ENCODE measurements at regions not wholly inside any gene's neighbourhood (a gene's known extent, or its start where the extent isn't known, plus 50 kb on each side); places are given as distances from the start of the nearest gene placed in this dataset.

DNA sequence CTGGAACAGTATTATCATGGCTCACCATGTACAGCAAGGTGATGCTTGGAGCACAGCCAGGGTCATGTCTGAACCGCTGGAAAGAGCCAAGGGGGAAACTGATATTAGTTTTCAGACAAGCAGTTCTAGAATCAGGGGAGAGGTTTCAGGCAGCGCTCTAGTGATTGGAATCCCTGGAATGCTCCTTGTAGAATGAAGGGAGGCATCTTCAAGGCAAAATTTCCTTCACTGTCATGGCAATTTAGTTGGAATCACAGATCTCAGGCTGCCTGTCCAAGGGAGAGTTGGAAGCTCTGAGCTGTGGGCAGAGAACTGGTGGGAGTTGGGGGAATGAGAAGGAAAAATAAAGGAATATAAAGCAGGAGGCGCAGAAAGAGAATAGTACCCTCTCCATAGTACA is 737.1 kb downstream of the PTPRU start:
- DNase-seq: no peak

DNA sequence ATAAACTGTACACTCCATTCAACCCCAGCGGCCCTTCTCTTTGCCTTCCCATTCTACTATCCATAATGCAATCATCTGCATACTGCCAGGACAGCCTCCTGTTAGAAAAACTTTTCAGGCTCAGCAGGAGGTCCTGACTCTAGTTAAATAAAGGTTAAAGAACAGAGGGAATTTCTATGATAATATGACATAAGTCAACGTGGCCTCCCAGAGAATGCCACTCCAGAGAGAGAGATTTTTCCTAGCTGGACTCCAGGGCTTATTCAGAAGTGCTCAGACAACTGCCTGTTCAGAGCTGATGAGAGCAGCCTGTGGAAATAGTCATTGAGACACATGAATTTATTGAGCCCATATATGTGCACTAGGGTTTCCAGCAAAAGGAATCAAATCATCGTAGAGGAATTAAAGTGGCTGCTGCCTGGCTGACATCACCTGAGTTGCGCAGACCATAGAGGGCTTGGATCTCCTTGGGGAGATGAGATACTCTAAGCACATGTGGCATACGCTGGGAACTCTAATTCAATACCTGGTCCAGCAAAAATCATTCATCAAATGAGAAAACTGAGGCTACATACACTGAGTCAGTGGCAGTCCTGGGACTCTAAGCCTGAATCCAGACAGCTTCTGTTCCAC is 736.2 kb downstream of the PTPRU start:
- no peak for DNase-seq

DNA sequence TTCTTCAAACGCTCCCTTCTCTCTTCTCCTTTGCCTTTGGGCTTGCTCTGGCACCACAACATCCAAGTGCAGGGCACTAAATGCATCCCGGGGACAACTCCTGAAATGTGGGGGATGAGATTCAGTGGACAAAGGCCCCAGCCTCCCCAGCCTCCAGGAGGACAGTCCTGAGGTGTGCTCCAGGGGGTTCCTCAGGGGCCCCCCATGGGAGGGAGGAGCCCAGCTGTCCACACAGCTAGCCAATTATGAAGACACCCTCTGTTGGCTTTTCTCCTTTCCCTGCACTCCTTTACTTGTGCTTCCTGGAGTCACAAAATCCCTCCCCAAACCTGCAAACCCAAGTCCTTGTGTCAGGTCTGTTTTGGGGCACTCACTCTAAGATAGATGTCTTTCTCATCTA is 735.4 kb downstream of the PTPRU start:
- DNase-seq: no peak

DNA sequence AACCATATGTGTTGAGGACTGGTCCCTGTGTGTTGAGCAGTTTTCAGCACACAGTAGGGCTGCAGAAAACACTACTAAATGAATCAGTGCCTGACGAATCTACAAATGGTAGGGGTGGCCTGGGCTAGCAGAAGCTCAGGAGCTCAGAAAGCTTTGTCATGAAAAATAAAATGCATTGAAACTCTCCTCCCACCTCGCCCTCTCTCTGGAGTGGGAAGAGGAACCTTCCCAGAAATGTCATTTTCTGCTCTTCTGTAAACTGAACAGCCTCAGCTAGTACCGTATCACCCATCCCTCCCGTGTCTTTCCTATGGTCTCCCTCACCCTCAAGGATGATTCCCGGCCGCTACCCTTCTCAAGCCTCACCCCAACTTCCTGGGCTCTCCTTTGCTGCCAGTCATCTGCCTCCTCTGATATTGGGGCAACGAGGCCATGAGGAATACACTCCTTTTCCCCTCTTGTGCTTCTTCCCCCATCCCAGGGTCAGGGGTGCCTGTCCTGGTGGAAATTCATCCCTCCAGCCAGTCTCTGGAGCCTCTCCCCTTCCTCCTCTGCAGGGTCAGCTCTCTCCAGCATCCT is 734.5 kb downstream of the PTPRU start:
- DNase-seq: no peak

DNA sequence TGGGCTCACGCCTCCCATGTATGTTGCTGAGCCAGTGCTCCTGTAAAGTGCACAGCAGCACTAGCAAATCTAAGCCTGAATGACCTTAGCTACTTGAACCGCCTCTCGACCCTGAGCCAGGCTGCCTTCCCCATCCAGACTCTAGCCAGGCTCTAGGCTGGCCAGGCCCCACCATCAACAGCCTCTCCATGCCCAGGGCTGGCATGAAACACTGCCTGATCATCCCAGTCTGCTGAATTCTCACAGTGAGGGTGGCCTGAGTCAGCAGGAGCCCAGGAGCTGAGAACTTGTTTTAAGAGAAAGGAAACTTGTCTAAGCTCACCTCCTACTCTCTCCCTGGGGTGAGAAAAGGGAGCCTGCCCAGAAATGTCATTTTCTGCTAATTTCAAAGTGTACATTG is 733.3 kb downstream of the PTPRU start:
- no peak for DNase-seq

DNA sequence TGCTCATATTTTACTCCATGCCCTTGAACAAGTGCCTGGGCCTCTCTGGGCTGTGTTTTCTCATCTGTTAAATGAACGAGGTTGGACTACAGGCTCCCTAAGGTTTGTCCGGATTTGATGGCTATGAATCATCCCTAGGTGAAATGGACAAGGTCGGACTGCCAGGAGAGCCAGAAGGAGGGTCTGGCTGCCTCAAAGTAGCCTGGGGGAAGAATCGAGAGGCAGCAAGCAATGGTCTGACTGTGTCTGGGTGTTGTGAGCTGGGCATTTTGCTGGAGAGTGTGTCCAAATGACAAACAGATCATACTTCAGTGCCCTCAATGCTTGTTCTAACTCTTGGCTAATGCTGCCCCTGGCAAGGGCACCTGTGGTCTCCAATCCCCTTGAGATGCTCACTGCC is 730.9 kb downstream of the PTPRU start:
- DNase-seq: no peak

DNA sequence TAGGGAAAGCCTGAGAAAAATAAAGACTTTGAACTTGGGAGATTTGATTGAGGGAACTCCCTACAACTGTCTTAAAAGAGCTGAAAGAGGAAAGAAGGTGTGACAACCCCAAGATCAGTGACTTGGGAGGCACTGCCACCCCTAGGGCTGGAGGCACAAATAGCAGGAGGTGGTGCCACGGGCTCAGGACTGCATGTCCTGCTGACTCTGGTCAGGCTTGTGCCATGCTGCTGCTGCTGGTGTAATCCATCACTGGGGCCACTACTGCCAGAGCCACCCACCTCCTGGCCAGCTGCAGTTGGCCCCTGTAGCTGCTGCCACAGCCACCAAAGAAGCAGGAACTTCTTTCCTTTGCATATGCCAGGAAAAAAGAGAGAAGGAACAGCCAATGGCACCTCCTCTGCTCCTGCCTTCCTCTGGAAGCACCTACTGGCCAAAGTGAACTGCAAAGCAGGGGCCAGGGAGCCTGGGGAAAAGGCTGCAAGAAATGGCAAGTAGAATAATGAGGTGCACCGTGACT is 730.3 kb downstream of the PTPRU start:
- no peak for DNase-seq

DNA sequence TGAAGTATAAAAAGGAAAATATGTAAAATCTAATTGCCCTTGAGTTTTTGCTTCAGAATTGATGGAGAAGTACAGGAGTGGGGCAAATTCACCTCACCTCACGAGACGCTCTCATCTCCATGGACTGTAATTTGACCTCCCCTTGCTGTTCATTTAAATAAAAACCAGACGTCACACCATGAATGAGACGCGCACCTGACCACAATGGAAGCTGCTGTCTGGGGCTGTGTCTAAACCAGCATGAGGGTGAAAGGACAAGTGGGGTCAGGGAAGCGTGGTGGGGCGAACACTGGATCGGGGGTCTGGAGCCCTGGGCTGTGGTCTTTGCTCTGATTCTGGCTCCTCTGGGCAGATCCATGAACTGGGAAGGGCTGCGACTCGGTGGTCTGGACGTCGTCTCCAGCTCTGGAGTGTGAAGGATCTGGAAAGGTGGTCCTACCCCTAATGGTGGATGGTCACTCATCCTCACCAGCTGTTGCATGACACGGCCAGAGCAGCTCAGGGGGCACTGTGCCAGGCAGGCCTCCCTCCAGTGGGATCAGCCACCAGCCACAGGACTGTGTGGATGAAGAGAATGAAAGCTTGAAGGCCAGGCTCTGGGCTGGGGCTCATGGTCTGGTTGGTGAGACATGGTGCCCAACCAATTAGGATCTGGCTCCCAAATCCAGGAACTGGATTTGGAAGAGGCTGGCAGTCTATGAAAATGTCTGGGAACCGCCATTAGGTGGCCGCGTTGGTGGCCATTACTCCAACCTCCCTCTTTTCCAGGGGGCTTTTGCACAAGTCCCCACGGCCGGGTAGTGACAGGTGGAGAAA is 728.6 kb downstream of the PTPRU start:
- DNase-seq: no peak

DNA sequence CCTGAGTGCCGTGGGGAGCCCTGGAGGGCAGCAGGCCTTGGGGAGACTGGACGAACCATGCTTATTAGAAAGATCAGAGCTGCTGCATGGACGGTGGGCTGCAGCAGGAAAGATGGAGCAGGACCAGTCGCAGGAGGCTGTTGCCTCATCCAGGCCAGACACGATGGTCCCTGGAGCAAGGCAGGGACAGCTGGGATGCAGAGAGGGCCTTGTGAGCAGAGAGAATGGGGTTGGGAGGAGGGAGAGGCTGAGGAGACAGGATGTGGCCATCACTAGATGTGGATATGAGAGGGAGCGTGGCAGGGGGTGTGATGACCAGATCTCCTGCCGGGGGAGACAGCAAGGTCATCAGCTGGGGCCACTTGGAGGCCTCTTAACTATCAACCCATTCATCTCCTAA is 727.6 kb downstream of the PTPRU start:
- DNase-seq: no peak

DNA sequence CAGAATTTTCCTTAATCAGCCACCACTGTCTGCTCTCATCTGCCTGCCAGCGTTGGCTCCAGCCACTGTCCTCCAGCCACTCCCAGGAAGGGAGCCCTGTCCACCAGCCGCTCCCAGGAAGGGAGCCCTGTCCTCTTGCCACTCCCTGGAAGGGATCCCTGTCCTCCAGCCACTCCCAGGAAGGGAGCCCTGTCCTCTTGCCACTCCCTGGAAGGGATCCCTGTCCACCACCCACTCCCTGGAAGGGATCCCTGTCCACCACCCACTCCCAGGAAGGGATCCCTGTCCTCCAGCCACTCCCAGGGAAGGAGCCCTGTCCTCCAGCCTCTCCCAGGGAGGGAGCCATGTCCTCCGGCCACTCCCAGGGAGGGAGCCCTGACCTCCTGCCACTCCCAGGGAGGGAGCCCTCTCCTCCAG is 726.5 kb downstream of the PTPRU start:
- DNase-seq: no peak

DNA sequence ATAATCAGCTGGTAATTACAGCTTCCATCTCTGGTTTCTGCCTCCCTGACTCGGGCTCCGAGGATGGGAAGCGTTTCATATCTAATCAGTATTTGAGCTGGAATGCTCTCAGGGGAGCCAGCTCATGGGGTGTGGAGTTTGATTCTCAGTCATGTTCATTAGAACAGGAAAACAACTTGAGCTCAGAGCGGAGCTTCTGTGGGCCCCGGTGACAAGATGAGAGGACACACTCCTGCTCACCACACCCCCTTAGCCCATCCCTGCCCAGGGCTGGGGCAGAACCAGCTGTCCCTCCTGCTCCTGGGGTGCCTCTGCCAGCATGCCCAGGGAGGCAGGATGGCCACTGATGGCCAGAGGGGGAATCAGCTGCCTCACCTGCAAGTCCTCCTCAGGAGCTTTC is 726.0 kb downstream of the PTPRU start:
- no peak for DNase-seq

DNA sequence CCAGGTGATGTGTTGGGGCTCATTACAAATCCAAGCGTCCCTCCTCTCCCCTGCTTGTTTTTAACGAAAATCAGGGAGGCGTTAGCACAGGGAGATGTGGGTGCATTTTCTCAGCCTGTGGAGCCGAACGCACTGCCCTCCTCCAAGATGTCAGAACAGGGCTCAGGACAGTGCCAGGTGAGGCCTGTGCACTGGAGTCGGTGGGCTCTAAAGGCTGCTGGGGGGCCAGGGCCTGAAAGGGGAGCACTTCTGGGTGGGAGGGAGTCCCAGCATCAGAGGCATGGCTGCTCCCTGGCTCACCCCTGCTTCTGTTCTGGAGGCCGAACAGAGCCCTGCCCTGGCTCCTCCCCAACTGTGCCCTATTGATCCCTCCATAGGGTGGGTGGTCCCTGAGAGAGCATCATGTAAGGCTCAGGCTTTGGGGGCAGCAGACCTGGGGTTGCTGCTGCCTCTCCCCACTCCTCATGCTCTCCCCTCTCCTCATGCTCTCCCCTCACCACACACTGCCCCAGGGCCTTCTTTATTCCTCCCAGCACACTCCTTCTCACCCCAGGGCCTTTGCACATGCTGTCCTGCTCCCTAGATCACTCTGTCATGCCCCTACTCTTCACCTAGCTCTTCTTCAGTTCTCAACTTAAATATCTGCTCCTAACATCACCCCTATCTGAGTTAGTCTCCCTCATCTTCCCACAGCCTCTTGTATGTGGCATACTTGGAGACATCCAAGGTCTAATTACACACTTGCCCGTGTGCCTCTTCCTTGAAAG is 725.2 kb downstream of the PTPRU start:
- DNase-seq: no peak

DNA sequence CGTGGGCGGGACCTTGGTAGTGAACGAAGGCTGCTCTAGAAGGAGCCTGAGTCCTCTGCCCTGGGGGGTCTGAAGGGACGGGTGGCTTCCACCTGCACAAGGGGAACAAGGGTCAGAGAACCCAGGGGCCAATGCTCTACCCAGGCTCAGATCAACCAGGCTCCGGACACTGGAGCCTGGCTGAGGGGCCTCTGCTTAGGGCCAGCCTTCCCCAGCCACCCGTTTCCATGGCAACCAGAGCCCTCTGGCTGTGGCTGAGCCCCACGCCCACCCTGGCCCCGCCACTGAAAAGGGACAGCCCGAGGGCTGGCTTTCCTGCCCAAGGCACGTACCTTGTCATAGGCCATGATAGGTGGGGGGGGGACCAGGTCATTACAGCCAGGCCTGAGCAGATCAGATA is 724.6 kb downstream of the PTPRU start:
- no peak for DNase-seq

DNA sequence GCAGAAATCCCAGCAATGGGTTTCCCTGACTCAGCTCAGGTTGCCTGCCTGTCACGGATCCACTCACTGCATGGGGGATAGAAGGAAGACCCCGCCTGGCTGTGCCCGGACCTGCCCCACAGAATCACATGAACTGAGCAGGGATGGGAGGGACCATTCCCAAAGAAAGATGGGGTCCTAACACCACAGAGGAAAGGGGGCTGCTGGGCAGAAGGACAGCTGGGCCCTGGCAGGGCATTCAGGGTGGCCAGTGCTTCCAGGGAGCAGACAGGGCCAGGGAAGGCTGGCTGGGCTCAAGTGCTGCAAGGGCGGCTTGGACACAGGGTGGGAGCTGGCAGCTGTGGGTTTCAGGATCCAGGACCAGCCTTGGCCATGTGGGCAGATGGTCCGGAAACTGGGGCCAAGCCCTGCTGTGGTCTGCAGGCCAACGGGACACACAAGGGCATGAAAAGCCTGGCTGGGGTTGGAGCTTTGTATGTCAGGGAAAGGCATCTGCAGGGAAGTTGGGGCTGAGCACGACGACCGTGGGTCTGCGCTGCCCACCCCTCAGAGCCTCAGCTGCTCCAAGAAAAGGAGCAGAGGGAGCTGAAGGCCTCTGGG is 723.9 kb downstream of the PTPRU start:
- no peak for DNase-seq

DNA sequence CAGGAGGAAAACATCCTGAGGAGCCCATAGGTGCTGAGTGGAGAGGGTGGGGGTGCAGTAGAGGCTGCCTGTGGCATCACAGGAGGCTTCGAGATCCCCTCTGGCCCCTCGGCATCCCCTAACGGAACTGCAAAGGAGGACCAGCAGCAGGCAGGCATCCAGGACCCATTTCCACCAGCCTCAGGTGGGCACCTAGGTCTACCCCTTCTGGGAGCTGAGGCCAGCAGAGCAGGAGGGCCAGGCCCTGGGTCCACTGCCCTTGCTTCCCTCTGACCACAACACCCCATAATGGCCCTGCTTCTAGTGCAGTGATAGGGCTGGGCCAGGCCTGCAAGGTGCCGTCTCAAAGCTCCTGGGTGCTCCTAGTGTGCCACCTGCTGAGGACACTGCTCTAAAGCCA is 723.0 kb downstream of the PTPRU start:
- no peak for DNase-seq

DNA sequence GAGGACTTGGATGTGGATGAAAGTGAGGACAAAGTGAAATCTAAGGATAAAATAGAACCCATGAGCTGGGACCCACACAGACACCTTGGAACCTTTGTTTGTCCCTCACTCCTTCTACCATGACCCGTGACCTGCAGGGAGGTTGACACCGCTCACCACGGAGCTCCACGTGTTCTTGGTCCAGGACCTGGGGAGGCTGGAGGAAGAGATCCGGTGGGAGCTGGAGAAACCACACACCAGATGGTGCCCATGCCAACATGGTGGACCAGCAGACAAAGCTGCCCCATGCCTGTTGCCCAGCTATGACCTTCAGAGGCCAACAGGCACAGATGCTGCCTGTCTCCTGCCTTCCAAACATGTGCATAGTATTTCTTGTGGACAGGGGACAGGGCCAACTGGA is 721.9 kb downstream of the PTPRU start:
- no peak for DNase-seq

DNA sequence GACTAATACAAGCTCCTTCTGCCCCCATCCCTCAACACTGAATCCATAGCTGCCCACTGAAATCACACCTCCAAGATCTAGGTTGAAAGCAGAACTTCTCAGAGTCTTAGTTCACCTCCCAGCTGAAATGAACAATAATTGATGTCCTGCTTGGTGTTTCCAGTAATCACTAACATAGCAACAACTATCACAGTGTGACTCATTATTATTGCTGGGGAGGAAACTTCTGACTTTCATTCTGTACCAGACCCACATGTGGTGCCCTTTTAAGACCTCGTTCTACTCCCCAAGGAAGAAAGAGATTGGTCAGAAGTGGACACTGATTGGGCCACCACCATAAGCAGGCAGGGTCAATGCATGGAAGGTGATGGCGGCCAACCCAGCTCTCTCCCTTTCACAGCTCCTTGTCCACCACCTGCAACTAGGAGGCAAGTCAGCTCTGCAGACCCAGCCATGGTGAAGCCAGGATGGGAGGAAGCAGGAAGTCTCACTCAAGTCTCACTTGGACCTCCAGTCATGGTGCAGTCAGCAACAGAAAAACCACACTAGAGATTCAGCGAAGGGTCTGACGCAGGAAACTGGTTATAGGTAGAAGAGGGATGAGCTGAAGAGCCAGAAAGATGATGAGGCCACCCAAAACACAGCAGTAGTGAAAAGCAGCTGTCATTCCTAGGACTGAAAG is 720.2 kb downstream of the PTPRU start:
- no peak for DNase-seq

DNA sequence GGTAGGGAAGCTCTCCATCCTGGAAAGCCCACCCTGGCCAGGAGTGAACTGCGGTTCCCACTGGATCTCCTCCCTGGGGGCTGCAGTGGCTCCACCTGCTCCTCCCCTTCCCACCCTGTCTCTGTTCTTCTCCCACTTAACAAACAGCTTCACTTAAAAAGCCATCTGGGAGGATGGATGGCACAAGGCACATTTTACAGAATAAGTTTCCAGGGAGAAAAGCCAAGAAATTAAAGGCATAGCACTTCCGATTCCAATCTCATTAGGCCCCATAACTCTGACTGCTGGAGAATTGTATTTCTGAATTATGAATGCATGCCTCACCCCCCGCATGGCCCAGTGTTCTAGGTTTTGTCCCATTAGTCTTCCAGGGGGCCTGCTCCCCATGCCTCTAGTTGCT is 718.3 kb downstream of the PTPRU start:
- DNase-seq: no peak

DNA sequence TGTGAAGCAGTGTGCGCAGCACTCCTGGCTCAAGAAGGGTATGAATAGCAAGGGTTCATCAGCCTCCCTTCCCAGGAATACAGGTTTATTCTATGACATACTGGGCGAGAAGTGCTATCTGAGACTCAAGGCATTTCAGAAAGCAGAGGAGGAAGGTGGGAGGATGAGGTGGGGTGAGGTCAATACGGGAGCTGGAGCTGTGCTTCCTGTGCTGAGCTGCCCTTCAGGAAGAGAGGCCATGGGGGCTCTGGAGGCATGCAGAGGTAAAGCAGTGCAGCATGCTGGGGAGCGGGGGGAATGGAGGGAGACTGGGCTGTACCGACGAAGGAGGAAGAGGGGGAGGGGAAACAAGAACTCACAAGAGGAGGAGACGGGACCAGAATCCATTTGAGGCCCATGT is 717.6 kb downstream of the PTPRU start:
- DNase-seq: no peak

DNA sequence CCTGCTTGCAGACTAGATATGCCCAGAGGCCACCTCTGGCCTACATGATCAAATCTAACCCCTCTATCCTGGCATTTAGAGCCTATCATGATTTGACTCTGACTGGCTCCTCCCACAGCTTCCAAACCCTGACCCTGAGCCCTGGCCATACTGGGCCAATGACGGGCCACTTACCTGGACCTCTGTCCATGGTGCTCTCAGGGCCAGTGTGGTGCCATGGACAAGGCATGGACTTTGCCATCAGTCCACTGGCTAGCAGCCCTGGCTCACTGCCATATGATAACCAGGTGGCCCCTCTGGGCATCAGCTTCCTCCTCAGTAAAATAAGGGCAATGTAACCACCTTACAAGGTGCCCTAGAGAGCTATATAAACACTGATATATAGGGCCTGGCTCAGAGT is 713.4 kb downstream of the PTPRU start:
- no peak for DNase-seq

DNA sequence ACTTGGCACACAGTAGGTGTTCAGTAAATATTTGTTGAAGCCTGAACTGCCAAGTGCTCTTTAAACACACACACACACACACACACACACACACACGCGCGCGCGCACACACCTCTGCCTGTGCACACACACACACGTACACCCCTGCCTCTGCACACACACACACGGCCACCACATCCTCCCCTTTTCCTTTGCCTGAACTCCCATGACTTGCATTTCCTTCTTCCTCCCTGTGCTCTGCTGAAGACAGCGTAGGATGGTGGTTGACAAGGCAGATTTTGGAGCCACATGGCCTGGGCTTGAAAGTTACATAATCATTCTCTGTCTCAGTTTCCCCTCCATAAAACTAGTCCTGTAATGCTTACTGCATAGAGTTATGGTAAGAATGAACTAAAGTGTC is 712.3 kb downstream of the PTPRU start:
- DNase-seq: peak; percentile 77

DNA sequence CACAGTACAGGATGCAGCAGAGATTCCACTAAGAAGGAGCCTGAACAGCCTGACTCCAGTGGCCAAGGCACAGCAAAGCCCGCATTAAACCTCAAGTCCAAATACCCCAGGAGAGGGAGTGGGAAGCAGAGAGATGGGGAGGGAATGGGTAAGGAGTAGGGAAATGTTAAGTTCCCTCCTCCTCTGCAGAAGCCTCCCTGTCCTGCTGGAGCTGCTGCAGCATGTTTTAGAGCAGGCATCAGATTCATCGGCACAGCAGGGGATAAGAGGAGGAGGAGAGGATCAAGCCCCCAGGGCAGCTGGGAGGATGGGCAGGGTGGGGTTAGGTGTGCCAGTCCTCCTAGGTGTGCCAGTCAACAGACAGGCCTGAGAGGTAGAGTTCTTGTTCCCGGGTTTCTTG is 709.7 kb downstream of the PTPRU start:
- no peak for DNase-seq

Measured in GDM1 (cell line).